CD4-positive, alpha-beta T cell treated with Interleukin-2 at 100 ng/mL for 4 hours (primary cell): ENCODE measurements at regions not wholly inside any gene's neighbourhood (a gene's known extent, or its start where the extent isn't known, plus 50 kb on each side); places are given as distances from the start of the nearest gene placed in this dataset.

Experiments
- DNase-seq: peaks from one replicate; pipeline ENCODE4 v3.0.0-alpha.2; 2020; ENCODE audit warnings: low spot score

GRCh38 chr17:73986641-73987177 is 216.8 kb upstream of the RPL38 start:
- no peak for DNase-seq

GRCh38 chr17:73987395-73987794 is 216.1 kb upstream of the RPL38 start:
- DNase-seq: no peak

GRCh38 chr17:73987845-73988509 is 215.5 kb upstream of the RPL38 start:
- no peak for DNase-seq

GRCh38 chr17:73989671-73990070 is 213.8 kb upstream of the RPL38 start:
- no peak for DNase-seq

GRCh38 chr17:73990290-73990689 is 213.2 kb upstream of the RPL38 start:
- DNase-seq: no peak

- no peak for DNase-seq
These were observed 212.2 kb upstream of the RPL38 start for GRCh38 chr17:73991260-73991659.

GRCh38 chr17:73994946-73995345 is 208.5 kb upstream of the RPL38 start:
- no peak for DNase-seq

GRCh38 chr17:73997059-73997458 is 206.4 kb upstream of the RPL38 start:
- no peak for DNase-seq

- no peak for DNase-seq
These were observed 205.2 kb upstream of the RPL38 start for GRCh38 chr17:73998249-73998648.

- peak; percentile 43 for DNase-seq
These were observed 204.5 kb upstream of the RPL38 start for GRCh38 chr17:73998653-73999645.

- DNase-seq: no peak
These were observed 202.3 kb upstream of the RPL38 start for GRCh38 chr17:74001145-74001544.

- no peak for DNase-seq
These were observed 201.2 kb upstream of the RPL38 start for GRCh38 chr17:74002241-74002640.

GRCh38 chr17:74004056-74004455 is 199.4 kb upstream of the RPL38 start:
- DNase-seq: no peak

GRCh38 chr17:74005790-74006189 is 197.7 kb upstream of the RPL38 start:
- no peak for DNase-seq

GRCh38 chr17:74006371-74006770 is 197.1 kb upstream of the RPL38 start:
- no peak for DNase-seq

- no peak for DNase-seq
These were observed 195.3 kb upstream of the RPL38 start for GRCh38 chr17:74008196-74008595.

GRCh38 chr17:74009056-74009625 is 194.3 kb upstream of the RPL38 start:
- DNase-seq: no peak

GRCh38 chr17:74010903-74011302 is 192.6 kb upstream of the RPL38 start:
- DNase-seq: no peak

- no peak for DNase-seq
These were observed 191.5 kb upstream of the RPL38 start for GRCh38 chr17:74011966-74012365.

GRCh38 chr17:74012465-74012864 is 191.0 kb upstream of the RPL38 start:
- DNase-seq: peak; percentile 37

- DNase-seq: no peak
These were observed 188.2 kb upstream of the RPL38 start for GRCh38 chr17:74015316-74015715.

GRCh38 chr17:74015990-74016389 is 187.5 kb upstream of the RPL38 start:
- no peak for DNase-seq

GRCh38 chr17:74016461-74016860 is 187.0 kb upstream of the RPL38 start:
- no peak for DNase-seq
